ENCODE measurements at regions not wholly inside any gene's neighbourhood (a gene's known extent, or its start where the extent isn't known, plus 50 kb on each side); places are given as distances from the start of the nearest gene placed in this dataset.

- H3K4me2 ChIP-seq (ENCODE audit: low read depth, low read length), result no peak overlapping the region
- DNase-seq, result no peak
- no peaks in the 10 kb centered on the region for H4K20me1 ChIP-seq (ENCODE audit: insufficient read depth, low read length)
- H3K27me3 ChIP-seq (replicated peaks; ENCODE audit: insufficient read depth, low read length), result no peaks in the 10 kb centered on the region
- H3K27ac ChIP-seq (ENCODE audit: low read length), result no peak overlapping the region
- no peaks in the 10 kb centered on the region for H3K9me3 ChIP-seq (replicated peaks; ENCODE audit: insufficient read depth, low read length)
- H3K79me2 ChIP-seq (ENCODE audit: low read length), result no peaks in the 10 kb centered on the region
- no peaks in the 10 kb centered on the region for H3F3A ChIP-seq (ENCODE audit: insufficient read depth, low read length)
- no peaks in the 10 kb centered on the region for H3K9me2 ChIP-seq (replicated peaks; ENCODE audit: insufficient read depth, low read length)
- H3K36me3 ChIP-seq (replicated peaks; ENCODE audit: insufficient read depth, low read length), result no peaks in the 10 kb centered on the region
- TF ChIP-seq, protein P1, sequence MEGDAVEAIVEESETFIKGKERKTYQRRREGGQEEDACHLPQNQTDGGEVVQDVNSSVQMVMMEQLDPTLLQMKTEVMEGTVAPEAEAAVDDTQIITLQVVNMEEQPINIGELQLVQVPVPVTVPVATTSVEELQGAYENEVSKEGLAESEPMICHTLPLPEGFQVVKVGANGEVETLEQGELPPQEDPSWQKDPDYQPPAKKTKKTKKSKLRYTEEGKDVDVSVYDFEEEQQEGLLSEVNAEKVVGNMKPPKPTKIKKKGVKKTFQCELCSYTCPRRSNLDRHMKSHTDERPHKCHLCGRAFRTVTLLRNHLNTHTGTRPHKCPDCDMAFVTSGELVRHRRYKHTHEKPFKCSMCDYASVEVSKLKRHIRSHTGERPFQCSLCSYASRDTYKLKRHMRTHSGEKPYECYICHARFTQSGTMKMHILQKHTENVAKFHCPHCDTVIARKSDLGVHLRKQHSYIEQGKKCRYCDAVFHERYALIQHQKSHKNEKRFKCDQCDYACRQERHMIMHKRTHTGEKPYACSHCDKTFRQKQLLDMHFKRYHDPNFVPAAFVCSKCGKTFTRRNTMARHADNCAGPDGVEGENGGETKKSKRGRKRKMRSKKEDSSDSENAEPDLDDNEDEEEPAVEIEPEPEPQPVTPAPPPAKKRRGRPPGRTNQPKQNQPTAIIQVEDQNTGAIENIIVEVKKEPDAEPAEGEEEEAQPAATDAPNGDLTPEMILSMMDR (IDR thresholded peaks at IDR 0.05; ENCODE audit: low read length), result no peak
- TF ChIP-seq EZH2phosphoT487 (IDR thresholded peaks at IDR 0.05; ENCODE audit: low read length) (no peak), EZH2 (optimal IDR thresholded peaks at IDR 0.05; ENCODE audit: low read depth, low read length) (no peak)
- no peak overlapping the region for H2AFZ ChIP-seq (ENCODE audit: low read length)
- no peak overlapping the region for H3K4me3 ChIP-seq (ENCODE audit: low read length)
- H3K9ac ChIP-seq (ENCODE audit: low read length), result no peak overlapping the region
- no peaks in the 10 kb centered on the region for H3K4me1 ChIP-seq (ENCODE audit: low read length)
These were observed 220.6 kb upstream of the HMGA2 start for GRCh38 chr12:65603438-65604351.

- Histone ChIP-seq H3K27me3 (replicated peaks; ENCODE audit: insufficient read depth, low read length) (no peaks in the 10 kb centered on the region), H4K20me1 (ENCODE audit: insufficient read depth, low read length) (no peaks in the 10 kb centered on the region), H3K79me2 (ENCODE audit: low read length) (no peaks in the 10 kb centered on the region), H3K9me3 (replicated peaks; ENCODE audit: insufficient read depth, low read length) (no peaks in the 10 kb centered on the region), H3K9me2 (replicated peaks; ENCODE audit: insufficient read depth, low read length) (no peaks in the 10 kb centered on the region), H3F3A (ENCODE audit: insufficient read depth, low read length) (no peaks in the 10 kb centered on the region), H3K4me1 (ENCODE audit: low read length) (no peaks in the 10 kb centered on the region), H3K4me3 (ENCODE audit: low read length) (no peak overlapping the region), H3K4me2 (ENCODE audit: low read depth, low read length) (no peak overlapping the region), H3K9ac (ENCODE audit: low read length) (no peak overlapping the region), H2AFZ (ENCODE audit: low read length) (no peak overlapping the region), H3K36me3 (replicated peaks; ENCODE audit: insufficient read depth, low read length) (no peaks in the 10 kb centered on the region), H3K27ac (ENCODE audit: low read length) (no peak overlapping the region)
- no peak for DNase-seq
- TF ChIP-seq EZH2 (optimal IDR thresholded peaks at IDR 0.05; ENCODE audit: low read depth, low read length), result no peak
- TF ChIP-seq EZH2phosphoT487 (IDR thresholded peaks at IDR 0.05; ENCODE audit: low read length), result no peak
- TF ChIP-seq, protein P1 (IDR thresholded peaks at IDR 0.05; ENCODE audit: low read length), result no peak
These were observed 219.3 kb upstream of the HMGA2 start for GRCh38 chr12:65605019-65605418.

GRCh38 chr12:65606008-65606766 is 218.1 kb upstream of the HMGA2 start:
- no peak overlapping the region for H3K27ac ChIP-seq (ENCODE audit: low read length)
- no peak overlapping the region for H3K9ac ChIP-seq (ENCODE audit: low read length)
- H3K4me2 ChIP-seq (ENCODE audit: low read depth, low read length), result no peak overlapping the region
- TF ChIP-seq EZH2phosphoT487 (IDR thresholded peaks at IDR 0.05; ENCODE audit: low read length) (no peak), EZH2 (optimal IDR thresholded peaks at IDR 0.05; ENCODE audit: low read depth, low read length) (no peak)
- TF ChIP-seq, protein P1 (IDR thresholded peaks at IDR 0.05; ENCODE audit: low read length), result no peak
- no peaks in the 10 kb centered on the region for H3K9me3 ChIP-seq (replicated peaks; ENCODE audit: insufficient read depth, low read length)
- H3K27me3 ChIP-seq (replicated peaks; ENCODE audit: insufficient read depth, low read length), result no peaks in the 10 kb centered on the region
- H3K79me2 ChIP-seq (ENCODE audit: low read length), result no peaks in the 10 kb centered on the region
- H3K36me3 ChIP-seq (replicated peaks; ENCODE audit: insufficient read depth, low read length), result no peaks in the 10 kb centered on the region
- H4K20me1 ChIP-seq (ENCODE audit: insufficient read depth, low read length), result no peaks in the 10 kb centered on the region
- H3K9me2 ChIP-seq (replicated peaks; ENCODE audit: insufficient read depth, low read length), result no peaks in the 10 kb centered on the region
- H3K4me3 ChIP-seq (ENCODE audit: low read length), result no peak overlapping the region
- H3K4me1 ChIP-seq (ENCODE audit: low read length), result no peaks in the 10 kb centered on the region
- H3F3A ChIP-seq (ENCODE audit: insufficient read depth, low read length), result no peaks in the 10 kb centered on the region
- no peak for DNase-seq
- no peak overlapping the region for H2AFZ ChIP-seq (ENCODE audit: low read length)

All from MM.1S (cell line).